Caki2 (cell line): ENCODE measurements at regions not wholly inside any gene's neighbourhood (a gene's known extent, or its start where the extent isn't known, plus 50 kb on each side); places are given as distances from the start of the nearest gene placed in this dataset.
"Not testable (repeated sequence)": the region's sequence is repeated elsewhere in the genome, so short reads cannot be mapped to it uniquely, and the experiment has no call there.

Experiments used
- DNase-seq: peaks from one replicate; pipeline ENCODE4 v3.0.0-alpha.2; 2015; ENCODE audit warnings: low read depth
- in situ Hi-C: cut with HindIII; loops from 2 replicates; pipeline ENCODE4 v1.10.0; 2016; ENCODE audit warnings: low sequenced_read_pairs, low pct_unique_long_range_greater_than_20kb, mixed read lengths

DNA sequence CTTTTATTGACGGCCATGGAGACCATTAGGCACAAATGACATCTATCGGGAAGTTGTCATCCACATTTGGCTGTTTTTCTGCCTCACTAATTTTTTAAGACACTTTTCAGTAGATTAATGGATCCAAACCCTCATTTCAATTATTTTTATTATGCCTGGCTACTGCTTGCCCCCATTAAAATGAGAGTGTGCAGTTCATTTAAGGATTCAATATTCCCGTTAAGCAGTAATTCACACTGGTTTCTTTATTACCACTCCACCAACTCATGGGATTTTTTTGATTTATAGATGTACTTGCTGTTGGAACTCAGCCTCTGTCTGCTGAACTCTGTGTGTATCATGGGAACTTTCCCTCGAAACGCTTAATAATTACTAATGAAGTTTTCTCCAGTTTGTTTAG lies 291.8 kb upstream of the PRKX start:
- no peak for DNase-seq
- in situ Hi-C loops, result no loop called here

DNA sequence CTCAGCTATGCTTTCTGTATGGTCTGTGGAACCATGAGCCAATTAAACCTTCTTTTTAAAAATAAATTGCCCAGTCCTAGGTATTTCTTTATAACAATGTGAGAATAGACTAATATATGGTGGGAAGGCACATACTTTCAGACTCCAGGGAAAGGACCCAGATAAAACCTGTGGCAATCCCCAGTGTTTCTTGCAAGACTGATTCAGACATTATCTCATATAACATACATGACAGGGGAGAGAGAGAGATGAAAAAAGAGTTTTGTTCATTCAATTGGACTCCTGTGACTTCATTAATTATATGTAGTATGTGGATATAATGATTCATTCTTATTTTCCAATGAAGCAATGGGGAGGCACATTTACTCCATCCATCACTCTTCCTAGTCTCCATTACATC lies 291.4 kb upstream of the PRKX start:
- in situ Hi-C loops, result no loop called here
- DNase-seq, result no peak

DNA sequence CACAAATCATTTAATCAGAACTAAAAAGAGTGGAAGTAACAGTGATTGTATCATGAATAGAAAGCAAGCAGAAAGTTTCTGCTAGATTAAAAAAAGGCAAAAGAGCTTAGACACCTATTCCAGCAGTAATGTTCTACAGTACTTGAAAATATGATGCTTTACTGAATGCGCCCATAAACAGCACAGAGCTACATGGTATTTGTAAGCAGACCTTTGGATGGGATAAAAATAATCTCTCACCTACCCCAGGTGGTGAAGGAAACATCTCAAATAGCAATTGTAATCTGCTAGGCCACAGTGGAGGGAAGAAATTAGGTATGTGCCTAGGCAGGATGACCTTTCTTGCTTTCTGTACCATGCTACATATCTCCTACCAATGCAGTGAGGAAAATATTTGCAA lies 280.9 kb upstream of the PRKX start:
- DNase-seq, result no peak
- in situ Hi-C loops, result no loop called here

DNA sequence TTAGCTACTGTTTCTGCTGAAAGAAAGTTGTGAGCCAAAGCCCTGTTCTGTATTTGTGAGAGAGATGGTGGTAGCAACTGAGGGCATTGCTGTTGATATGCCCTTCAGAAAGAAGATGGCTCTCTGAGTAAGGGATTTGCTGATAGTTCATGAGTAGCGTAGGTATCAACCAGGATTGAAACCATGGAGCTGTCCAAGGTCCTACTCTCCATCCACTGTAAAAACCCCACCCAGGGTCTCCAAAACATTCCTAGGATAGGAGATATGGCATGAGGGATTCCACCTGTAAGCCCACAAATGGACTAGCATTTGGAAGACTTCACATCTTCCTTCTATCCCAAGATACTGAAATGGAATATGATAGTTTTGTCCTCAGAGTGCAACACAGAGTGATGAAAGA lies 277.1 kb upstream of the PRKX start:
- in situ Hi-C loops, result no loop called here
- no peak for DNase-seq

DNA sequence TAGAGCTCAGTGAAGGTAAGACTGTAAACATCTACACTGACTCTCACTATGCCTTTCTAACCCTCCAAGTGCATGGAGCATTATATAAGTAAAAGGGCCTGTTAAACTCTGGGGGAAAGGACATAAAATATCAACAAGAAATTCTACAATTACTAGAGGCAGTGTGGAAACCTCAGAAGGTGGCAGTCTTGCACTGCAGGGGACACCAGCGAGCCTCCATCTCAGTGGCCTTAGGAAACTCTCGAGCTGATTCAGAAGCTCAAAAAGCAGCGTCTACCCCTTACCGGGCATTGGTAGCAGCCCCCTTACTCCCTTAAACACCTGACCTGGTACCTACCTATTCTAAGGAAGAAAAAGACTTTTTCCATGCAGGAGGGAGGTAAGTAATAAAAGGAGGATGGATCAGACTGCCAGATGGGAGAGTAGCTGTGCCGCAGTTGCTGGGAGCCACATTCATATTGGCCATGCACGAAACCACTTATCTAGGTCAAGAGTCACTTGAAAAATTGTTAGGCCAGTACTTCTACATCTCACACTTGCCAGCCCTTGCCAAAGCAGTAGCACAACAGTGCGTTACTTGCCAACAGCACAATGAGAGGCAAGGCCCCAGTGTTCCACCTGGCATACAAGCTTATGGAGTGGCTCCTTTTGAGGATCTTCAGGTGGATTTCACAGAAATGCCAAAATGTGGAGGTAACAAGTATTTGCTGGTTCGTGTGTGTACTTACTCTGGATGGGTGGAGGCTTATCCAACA lies 258.8 kb upstream of the PRKX start:
- in situ Hi-C loops, DNase-seq: not testable (repeated sequence)

DNA sequence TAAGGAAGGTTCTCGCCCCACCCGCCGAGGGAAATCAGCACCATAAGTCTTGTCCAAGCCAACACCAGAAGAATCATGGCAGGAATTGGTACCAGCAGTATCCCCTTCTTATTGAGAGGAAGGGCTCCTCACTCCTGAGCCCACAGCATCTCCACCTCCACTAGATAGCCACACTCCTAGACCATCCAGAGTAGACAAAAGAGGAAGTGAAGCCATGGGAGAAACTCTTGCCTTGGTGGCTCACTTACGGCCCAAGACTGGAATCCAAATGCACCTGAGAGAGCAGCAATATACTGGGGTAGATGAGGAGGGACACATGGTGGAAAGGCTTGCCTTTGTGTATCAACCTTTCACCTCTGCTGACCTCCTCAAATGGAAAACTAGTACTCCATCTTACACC lies 255.3 kb upstream of the PRKX start:
- in situ Hi-C loops, result no loop called here
- DNase-seq, result no peak

DNA sequence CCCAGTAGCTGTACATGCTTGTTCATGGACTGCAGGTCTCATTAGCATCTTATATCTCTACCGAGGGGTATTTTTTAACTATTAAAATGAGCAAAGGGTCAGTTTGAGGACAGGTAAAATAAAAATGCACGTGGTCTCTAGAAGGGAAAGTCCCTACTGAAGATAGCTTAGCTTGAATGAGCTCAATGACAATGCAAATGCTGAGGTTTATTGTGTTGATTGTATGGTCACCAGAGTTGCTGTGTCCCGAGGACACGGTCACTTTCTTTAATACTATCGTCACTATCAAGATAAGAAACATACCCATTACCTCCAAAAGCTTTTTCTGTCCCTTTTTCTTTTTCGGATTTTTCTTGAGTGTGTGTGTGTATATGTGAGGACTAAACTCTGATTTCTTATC lies 250.5 kb upstream of the PRKX start:
- in situ Hi-C loops, result no loop called here
- no peak for DNase-seq

DNA sequence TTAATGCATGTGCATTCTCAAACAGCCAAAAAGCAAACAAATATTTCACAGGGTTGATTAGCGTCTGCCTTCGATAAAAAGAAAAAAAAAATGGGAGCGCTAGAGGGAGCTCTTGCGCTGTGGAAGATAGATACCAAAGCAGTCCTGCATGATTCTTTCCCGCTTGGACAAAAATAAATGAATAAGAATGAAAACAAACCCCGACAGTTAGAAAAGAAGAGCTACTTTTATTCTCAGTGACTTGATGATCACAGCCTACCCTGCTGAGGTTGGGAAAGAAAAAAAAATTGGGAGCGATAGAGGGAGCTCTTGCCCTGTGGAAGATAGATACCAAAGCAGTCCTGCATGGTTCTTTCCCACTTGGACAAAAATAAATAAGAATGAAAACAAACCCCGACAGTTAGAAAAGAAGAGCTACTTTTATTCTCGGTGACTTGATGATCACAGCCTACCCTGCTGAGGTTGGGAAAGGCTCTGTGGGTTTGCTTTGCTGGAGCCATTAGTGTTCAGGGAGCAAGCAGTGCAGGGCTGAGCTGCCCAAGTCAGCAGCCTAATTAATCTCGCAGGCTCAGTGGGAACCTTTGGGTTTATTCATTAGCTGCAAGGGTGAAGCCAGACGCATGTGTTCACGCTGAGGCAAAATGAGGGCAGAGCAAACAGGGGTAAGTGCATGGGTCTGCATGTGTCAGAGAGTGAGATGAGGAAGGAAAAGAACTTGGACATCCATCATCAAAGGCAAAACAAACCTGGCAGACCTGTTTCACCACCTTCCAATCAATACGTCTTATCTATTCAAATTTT lies 249.3 kb upstream of the PRKX start:
- DNase-seq, result peak; percentile 45
- in situ Hi-C loops, result no loop called here

DNA sequence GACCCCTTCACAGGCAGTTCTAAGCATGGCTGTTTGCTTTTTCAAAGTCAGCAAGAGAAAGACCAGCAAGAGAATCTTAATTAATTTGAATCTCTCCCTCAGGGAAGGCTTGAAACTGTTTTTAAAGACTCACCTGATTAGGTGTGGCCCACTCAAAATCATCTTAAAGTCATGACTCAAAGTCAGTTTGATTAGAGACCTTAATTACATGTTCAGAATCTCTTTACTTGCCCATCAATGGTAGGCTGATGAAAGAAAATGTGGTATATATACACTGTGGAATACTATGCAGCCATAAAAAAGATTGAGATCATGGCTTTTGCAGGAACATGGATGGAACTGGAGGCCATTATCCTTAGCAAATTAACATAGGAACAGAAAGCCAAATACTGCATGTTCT lies 247.5 kb upstream of the PRKX start:
- in situ Hi-C loops, result no loop called here
- no peak for DNase-seq

DNA sequence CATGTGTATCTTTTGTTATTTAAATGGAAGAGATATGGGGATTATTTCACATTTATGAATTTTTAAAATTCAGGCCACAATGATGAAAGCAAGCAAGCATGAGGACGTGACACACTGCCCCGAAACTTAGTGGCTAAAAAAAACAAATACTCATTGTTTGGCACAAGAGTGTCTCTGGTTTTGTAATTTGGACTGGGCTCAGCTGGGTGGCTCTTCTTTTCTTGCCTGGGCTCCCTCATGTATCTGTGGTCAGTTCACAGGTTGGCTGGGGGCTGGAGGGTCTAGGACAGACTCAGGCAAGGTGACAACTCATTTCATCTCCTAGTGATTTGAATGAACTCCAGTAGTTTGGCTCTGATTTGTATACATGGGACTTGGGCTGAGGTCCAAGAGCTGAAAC lies 238.4 kb upstream of the PRKX start:
- in situ Hi-C loops, result no loop called here
- DNase-seq, result no peak

DNA sequence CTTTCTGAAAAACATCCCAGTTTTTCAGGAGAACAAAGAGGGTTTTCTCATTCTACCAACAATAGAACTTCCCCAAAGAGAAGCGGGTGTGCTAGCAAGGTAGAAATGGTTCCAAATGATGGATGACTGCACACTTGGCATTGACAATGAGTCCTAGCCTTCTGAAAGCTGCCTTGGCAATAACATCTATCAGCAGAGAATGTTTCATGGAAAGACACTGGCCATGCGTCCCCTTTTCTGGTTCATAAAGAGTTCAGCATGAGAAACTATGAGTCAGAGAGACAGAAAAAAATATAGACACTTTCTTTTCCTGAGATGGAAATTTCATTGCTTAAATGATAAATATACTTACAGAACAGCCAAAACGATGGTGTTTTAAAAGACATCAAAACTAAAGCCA lies 236.9 kb upstream of the PRKX start:
- in situ Hi-C loops, result no loop called here

DNA sequence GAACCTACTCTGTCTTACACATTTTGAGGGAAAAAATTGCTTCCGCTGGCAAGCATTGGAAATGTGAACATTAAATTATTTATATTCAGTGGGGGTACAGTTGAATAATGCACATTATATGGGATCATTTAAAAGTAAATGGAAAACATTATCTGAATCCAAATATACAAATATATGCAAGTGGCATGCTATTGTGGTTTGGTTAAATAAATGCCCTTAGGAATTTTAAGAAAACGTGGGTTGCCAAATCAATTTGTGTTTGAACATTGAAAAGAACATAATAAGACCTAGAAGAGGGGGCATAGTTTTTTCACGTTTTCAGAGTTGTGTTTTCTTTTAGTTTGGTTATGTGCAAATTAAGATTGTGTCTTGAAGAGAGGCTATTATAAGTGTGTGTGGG lies 230.5 kb upstream of the PRKX start:
- no peak for DNase-seq
- in situ Hi-C loops, result no loop called here

More for the DNA sequence above, 236.9 kb upstream of the PRKX start:
- peak; percentile 51 for DNase-seq

DNA sequence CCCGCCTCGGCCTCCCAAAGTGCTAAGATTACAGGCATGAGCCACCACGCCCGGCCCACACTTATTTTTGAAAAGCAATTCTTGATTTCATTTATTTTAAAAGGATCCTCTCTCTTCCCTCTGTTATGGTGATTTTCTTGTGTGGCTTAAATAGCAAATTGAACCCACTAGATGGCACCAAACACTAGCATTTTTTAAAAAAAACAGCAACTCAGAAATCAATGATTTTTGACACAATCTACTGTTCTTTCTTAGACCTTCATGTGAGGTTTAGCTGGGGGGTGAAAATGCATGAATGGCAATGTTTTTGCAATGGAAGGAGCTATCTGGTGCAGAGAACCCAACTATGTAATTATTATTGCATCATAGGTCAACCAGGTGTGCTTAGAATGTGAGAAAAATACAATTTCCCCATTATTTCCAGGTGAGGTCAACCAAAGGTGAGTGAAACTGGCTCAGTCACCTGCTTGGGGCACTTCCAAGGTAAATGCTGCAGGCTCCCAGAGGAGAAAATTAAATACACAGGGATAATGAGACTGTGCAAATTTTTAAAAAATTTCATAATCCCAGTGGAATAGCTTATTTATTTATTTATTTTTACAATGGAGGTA lies 226.7 kb upstream of the PRKX start:
- in situ Hi-C loops, result no loop called here
- peak; percentile 25 for DNase-seq

DNA sequence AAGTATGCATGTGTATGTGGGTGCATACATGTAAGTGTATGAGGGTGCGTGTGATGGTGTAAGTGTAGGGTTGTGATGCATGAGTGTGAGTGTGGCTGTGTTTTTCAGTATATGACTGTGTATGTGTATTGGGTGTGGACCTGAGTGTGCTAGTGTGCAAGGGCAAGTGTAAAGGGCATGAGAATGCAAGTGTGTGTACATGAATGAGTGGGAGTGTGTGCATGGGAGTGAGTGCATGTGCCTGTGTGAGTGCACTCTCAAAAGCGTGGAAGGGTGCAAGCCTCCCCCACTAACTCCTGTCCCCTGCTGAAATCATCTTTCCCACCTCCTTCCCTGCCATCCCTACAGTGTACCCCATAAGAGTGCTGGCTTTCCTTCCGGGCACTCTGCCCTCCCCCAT lies 225.1 kb upstream of the PRKX start:
- in situ Hi-C loops, result no loop called here

DNA sequence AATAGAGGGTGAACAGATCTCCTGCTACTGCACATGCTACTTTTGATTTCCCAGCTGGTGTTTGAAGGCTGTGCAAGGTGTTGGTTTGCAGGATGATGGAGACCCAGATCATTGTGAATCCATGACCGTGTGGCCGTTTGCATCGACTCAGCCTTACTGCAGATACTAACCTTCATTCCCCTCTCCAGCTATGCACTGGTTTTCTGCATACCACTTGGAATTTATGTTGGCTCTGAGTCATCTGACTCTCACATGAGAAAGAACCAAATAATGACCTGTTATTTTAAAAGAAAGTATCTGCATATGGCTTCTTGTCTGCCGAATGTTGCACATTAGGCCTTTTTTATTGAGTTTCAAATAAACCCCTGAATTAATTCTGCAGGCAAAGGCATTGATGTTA lies 221.7 kb upstream of the PRKX start:
- DNase-seq, result not testable (repeated sequence)

More for the DNA sequence above, 225.1 kb upstream of the PRKX start:
- no peak for DNase-seq

DNA sequence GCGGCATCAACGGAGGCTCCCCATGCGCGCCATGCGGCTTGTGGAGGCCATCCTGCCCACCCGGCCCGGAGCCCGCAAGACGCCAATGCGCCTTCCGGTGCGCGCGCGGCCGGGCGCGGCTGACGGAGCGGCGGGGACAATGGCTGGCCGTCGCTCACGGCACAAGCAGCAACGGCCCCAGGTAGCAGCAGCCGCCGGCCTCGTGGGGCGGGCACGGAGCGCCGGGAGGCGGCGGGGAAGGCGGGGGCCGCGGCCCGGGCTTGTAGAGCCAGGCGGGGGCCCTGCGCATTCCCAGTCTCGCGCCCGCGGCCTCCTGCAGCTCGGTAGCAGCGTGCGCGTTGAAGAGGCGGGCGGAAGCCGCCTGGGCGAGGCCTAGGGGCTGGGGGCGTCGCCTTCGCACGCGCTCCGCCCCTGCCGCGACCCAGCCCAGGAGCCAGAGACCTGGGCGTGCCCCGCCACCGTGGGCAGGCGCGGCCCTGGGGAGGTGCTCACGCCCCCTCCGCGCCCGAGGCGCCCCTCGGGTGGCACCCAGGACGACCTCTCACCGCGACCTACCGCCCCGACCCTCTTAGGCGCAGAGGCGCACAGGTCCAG lies 207.1 kb upstream of the PRKX start:
- DNase-seq, in situ Hi-C loops: not testable (repeated sequence)

More for the DNA sequence above, 221.7 kb upstream of the PRKX start:
- in situ Hi-C loops, result not testable (repeated sequence)

DNA sequence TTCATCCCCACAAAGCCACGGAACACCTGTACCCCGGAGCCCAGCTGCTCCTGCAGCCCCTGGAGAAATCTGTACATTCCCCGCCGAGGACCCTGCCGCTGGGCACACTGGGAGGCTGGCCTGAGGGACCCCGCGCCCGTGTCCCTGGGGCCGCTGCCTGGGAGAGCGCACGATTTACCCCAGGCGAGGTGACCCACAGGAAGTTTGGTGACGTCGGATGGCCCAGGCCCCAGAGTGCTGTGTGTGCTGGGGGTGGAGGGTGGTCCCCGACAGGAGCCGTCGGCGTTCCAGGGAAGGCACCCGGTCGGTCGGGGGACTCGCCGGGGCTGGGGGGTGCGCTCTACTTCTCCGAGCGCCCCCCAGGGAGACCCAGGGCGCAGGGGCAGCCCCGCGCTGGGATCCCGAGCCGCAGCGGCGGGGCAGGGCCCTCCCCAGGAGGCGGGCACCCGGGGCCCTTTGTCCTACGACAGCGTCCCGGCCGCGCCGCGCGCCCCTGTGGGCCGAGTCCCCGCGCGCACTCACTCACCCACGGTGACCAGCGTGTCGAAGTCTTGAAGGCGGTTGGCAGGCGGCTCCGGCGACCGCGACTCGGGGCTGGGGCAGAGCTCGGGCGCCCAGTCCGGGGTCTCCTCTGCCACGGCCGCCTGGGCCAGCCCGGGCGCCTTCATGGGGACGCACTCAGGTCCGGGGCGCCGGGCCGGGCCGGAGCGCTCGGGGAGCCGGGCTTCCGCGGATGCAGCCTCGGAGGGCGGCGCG lies 206.4 kb upstream of the PRKX start:
- DNase-seq, in situ Hi-C loops: not testable (repeated sequence)

DNA sequence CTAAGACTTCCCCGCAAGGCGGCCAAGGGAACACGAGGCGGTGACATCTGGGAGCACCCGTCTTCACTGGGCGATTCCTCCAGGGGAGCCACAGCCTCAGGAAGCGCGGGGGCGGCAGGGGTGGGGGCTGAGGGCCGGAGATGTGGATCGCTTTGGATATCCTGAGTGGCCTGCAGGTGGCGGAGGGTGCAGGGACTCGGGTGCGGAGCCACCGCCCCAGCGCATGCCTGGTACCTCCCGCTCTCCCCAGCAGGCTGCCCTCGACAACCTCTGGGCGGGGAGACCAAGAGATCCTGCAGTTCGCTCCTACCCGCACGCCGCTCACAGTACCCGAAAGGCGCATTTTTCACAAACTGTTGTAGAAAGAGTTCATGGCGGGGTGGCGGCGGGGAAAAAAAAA lies 201.4 kb upstream of the PRKX start:
- DNase-seq, in situ Hi-C loops: not testable (repeated sequence)
